Stimulated activated CD8-positive, alpha-beta memory T cell treated with anti-CD3 and anti-CD28 coated beads, Interleukin-15, amount 100 ng/mL, for 1 hour (primary cell): ENCODE measurements at regions not wholly inside any gene's neighbourhood (a gene's known extent, or its start where the extent isn't known, plus 50 kb on each side); places are given as distances from the start of the nearest gene placed in this dataset.

Experiments
- DNase-seq: peaks from one replicate; pipeline ENCODE4 v3.0.0-alpha.2; 2020; ENCODE audit warnings: low read depth

DNA sequence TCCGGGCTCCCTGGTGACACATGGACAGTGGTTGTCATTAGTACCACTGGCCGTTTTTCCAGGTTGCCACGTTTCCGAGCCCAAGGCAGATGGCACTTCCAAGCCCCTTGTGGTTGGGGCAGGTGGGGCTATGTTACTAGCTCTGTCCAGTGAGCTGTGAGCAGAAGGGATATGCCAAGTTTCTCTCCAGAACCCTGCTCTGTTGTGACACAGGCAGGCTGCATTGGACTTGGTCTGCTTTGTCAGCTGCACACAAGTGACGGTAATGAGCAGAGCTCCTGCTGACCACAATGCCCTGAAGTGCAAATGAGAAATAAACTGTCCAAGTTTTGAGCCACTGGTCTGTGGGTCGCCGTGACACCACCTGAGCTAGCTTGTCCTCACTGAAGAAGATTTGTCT lies 118.8 kb downstream of the GYPC start:
- DNase-seq: no peak

DNA sequence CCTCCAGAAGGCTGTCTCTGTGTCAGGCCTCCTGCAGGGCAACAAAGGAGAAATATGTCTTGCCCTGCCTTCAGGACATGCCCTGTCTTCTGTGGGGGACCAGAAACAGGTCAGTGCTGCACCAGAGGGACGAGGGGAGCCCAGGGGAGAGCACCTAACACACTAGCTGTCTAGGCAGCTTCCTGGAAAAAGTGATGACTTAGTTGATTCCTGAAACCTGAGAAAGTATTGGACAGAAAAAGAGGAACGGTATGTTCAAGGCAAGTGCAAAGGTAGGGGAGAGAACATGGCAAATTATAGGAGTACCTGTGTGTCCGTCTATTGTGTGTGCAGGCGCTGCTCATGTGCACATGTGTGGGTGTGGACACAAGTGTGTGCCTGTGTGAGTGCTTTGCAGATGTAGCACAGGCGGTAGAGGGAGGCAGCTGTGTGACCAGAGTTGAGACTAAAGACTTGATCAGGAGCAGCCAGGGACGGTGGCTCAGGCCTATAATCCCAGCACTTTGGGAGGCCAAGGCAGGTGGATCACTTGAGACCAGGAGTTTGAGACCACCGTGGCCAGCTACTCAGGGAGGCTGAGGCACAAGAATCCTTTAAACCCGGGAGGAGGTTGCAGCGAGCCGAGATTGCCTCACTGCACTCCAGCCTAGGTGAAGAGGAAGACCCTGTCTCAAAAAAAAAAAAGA lies 119.5 kb downstream of the GYPC start:
- DNase-seq: no peak

DNA sequence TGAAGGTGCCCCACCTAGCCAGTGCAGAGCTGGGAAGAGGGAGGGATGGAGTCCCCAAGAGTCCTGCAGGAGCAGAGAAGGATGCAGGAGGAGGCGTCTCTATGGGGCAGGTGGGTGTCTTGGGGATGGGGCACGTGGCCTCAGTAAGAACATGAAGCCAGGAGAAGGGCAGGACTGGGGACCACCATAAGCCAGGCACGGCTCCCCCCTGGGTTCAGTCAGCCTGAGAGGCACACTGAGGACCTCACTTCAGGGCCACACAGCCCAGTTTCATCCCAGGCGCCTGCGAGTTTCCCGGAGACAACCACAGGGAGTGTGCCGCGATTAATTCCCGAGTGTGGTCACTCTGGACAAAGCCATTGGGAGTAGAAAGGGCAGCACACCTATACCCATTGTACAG lies 120.3 kb downstream of the GYPC start:
- no peak for DNase-seq

DNA sequence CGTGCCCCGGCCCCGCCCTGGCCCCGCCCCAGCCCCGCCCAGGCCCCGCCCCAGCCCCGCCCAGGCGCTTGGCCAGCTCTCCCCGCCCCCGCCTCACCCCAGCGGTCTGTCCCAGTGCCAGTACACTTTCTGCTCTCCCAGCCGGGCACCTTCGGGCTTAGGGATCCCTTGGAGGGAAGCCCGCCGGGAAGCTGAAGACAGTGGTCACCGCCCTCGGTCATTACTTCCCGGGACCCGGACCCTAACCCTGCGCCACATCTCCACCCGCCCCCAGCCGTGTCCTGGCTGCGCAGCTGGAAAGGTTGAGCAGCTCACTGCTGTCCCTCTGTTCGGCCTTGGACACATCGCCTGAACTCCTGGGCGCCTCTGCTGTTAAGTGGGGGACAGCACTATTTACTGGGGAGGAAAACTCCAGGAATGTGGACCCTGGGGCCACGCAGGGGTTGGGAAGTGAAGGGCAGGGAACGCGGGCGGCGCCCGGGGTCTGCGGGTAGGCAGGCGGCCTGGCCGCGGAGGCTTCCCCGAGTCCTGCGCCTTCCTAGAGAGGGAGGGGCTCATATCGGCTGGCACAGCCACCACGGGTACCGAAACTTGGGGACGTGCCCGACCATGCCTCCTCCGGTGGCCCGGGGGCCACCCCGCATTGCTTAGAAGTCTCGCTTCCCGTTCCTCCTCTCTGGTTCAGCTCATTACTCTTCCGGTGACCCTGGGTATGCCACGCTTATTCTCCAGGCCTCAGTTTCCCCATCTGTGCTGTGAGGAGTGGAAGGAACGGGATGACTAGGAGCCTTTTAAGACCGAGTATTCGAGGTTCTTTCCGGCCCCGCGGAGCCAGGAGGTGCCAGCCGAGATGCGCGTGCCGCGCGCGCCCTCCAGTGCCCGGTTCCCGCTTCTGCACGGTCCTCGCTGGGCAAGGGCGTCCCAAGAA lies 121.0 kb downstream of the GYPC start:
- peak; percentile 69 for DNase-seq

DNA sequence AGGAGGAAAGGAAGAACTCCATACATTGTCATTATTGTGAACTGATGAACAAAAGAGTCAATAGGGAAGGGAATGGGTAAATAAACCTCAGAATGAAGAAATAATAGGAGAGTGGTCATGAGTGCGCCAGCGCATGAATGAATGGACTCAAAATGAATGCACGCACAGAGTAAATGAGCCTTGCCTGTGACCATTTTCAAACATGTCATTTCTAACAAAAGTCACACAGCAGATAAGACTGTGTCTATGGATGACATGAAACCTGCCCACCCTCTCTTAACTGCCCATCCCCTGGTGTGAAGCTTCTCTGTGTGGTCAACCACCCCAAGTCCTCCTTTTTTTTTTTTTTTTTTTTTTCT lies 121.1 kb upstream of the TEX51 start:
- DNase-seq: no peak

DNA sequence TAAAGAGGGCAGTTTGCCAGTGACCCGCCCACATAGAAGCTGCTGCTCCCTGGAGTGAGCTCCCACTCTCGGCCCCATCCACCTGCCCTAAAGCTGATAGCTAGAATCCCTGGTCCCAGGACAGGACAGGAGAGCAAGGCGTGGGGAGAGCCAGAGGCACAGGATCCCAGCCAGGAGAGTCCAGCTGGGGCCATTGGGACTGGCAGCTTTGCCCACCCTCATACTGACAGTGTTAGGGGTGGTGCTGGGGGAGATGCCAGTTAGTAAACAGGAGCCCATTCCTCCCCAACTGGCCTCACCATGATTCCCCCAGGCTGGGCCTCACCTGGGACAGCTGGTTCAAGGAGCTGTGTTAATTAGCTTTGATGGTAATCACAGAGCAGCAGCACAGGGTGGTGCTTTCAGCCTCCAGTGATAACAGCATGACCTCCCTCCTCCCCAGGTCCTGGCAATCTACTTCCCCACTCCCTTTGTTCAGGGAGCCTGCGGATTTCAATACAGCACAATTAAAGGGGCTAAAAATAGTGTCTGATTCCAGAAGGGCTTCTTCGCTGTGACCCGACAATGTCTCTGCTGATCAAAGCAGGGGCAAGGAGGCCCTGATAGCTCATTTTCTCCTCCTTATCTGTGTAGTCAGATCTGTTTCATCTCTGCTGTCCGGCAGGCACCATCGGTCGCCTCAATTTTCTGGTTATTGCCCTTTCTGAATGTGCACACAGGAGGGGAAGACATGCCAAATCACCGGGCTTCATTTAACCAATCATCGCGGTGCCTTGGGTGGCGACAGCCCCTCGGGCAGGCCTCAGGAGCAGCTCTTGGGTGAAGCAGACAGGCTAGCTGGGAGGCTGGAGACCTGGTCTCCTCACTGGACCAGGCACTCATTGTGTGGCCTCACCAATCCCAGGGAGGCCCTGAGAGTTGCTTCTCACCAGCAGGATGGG lies 119.9 kb upstream of the TEX51 start:
- no peak for DNase-seq

DNA sequence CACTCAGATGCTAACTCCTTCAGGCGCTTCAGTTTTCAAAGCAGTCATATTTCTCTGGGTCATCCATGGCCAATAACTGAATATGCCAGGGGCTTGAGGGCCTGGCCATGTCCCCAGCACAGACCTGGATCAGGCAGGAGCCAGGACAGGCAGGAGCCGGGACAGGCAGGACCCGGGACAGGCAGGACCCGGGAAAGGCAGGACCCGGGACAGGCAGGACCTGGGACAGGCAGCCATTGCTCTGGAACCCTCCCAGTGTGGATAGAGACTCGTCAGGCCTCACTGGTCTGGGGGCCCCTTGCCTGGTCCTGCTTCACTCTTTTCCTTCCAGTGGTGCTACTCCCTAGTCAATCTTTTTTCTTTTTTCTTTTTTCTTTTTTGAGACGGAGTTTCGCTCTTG lies 117.5 kb upstream of the TEX51 start:
- no peak for DNase-seq

DNA sequence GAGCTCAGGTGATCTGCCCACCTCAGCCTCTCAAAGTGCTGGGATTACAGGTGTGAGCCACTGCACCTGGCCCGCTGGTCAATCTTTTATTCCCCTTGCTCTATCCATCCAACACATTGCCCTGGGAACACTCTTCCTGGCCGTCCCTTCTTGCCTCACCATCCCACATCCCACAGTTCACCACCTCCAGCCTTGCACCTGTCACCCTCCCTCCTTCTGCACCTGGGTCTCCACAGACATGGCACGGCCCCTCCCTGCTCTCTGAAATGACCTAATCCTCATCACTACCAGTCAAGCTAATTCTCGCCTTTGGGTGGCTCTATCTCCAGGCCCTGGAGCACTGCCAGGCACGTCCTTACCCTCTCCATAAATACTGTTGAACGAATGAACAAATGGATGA lies 116.9 kb upstream of the TEX51 start:
- no peak for DNase-seq

DNA sequence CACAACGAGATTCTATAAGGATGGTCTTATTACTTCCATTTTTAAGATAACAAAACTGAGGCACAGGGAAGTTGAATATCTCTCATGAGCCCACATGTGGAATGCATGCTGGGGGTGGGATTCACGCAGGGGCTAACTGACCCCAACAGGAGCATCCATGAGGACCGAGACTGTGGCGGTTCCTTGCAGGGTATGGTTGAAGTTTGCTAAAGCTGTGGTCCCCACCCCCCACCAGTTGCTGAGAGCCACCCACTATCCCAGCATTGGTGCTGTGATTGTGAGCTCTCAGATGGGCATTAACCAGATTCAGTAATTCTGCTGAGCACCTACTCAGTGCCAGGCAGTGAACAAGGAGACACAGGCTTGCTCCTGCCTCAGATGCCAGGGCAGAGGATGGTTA lies 116.0 kb upstream of the TEX51 start:
- DNase-seq: no peak

DNA sequence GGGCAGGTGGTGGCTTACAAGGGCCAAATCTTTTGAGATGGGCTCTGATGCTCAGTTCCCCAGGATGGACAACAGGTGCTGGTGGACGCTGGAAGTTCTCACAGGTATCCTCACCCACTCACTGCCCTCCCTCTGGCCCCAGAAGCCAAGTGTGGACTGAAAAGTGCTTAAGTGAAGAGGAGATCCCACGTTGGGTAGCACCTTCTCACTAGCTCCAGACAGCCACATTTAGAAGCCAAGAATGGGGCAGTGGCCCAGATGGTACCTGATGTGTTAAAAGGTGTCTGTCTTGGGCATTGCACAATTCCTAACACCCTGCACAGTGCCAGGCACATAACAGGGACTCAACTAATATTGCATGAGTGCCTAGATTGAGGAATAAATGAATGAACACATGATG lies 115.3 kb upstream of the TEX51 start:
- no peak for DNase-seq

DNA sequence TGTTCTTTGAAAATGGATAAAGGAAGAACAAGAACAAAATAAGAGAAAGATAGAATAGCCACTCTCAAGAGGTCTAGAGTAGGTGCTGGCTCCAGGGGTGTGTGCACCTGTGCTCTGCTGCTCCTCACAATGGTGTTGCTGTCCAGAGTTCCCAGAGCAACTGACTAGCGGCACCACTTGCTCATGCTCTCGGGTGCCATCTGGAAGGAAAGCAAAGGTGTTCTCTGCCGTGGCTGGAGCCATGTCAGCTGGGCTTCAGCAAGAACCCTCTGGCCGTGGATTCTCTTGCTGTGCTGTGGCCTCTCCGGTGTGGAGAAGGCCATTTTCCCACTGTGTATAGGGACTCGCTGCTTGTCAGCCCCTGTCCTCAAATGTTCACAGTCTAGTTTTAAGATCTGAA lies 114.6 kb upstream of the TEX51 start:
- DNase-seq: no peak

DNA sequence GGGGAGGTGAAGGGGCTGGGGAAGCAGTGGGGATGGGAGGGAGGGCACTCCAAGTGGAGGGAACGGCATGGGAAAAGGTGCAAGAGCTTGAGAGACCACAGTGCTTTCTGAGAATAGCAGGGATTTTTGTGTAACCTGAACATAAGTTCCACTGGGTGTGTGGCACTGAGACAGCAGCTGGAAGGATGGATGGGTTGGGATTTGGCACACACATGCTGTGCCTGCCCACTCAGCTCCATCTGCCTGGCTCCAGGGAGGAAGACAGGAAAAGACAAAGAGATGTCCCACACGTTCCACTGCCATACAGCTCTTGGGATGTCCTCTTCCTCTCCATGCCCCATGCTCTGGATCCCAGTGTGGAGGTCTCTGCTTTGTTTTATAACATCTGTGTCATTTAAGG lies 114.1 kb upstream of the TEX51 start:
- DNase-seq: no peak

DNA sequence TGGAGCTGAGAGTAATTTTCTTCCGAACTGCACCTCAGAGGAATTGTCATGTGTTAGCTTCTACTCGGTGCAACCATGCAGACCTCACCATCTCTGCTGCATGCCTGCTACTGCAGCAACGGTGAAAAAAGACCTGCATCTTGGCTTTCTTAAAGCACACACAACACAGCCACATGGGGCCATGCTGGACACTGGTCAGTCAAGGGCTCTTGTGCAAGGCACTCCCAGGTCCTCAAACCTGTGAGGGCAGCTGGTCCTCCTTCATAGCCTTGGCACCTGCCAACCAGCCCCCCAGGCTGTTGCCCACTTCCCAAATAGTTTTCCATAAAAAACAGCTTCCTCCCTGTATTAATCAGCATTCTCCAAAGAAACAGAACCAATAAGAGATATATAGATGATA lies 113.5 kb upstream of the TEX51 start:
- DNase-seq: no peak

DNA sequence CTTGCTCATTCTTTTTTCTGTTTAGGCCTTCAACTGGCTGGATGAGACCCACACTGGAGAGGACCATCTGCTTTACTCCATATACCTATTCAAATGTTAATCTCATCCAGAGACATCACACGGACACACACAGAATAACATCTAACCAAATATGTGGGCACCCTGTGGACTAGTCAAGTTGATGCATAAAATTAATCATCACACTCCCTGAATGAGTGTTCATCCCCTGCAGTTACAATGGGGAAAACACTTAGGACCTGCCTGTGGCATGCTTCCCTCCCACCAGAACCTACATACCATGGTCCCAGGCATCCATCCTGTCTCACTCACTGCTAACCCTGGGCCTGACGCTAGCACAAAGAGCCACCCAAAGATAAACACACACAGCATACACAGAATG lies 112.8 kb upstream of the TEX51 start:
- no peak for DNase-seq

DNA sequence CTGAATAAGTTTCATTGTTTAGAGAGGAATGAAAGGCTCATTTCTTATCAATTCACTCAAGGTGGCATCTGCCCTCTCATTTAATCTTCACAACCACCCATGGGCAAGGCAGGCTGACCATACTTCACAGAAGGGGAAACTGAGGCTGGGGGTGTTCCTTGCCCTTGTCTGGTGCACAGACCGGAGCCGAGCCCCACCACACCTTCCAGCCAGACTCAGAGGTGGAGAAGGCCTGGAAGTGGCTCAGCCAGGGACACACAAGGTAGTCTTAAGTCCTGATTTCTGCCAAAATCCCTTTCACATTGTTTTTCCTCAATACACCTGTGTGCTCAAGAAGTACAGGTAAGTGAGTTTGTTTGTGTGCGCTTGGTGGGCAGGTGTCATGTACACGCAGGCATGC lies 111.9 kb upstream of the TEX51 start:
- no peak for DNase-seq

DNA sequence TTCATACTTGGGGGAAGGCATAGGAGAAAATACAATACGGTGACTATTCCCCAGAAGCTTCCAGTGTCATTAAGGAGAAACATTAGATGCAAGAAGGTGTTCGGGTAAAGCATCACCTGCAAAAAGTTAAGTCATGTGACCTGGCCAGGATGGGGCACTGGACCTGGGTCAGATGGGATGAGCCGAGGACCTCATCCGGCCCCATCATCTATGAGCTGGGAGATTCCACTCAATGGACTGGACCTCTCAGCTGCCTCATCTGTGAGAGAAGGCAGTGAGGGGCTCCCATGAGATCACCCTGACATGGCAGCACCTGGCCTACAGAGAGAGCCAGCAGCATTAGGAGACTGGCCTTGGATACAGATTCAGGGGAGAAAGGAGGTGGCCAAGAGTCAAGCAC lies 111.4 kb upstream of the TEX51 start:
- DNase-seq: no peak

DNA sequence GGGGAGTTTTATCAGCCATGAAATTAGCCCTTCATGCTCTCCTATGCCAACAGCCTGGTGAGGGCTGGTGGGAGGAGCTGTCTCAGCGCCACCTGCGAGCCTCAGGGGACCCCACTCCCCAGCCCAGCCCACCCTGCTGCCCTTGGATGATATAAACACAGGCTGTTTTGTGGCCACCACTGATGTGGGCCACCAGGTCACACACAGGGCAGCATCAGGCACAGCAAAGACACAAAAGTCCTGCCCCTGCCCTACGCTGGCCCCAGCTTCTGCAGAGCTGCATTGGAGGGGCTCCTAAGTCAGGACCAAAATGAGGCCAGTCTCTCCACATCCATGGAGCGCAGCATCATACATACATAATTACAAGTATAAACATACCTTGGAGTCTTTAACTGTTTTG lies 110.6 kb upstream of the TEX51 start:
- no peak for DNase-seq

DNA sequence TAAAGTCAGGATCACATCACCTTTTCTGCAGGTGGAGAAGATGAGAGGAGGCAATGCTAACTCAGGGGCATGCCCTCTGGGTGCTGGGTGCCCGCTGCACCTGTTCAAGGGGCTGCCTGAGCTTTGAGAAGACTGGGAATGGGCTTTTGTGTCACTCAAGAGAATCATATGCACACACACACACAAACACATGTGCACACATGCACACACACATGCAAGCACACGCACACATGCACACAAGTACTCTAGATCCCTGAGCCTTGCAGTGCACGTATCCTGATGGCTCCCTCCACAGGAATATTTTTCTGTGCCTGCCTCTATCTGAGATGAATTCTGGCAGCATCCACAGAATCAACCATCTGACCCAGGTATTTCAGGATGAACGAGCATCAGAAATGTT lies 110.0 kb upstream of the TEX51 start:
- DNase-seq: no peak

DNA sequence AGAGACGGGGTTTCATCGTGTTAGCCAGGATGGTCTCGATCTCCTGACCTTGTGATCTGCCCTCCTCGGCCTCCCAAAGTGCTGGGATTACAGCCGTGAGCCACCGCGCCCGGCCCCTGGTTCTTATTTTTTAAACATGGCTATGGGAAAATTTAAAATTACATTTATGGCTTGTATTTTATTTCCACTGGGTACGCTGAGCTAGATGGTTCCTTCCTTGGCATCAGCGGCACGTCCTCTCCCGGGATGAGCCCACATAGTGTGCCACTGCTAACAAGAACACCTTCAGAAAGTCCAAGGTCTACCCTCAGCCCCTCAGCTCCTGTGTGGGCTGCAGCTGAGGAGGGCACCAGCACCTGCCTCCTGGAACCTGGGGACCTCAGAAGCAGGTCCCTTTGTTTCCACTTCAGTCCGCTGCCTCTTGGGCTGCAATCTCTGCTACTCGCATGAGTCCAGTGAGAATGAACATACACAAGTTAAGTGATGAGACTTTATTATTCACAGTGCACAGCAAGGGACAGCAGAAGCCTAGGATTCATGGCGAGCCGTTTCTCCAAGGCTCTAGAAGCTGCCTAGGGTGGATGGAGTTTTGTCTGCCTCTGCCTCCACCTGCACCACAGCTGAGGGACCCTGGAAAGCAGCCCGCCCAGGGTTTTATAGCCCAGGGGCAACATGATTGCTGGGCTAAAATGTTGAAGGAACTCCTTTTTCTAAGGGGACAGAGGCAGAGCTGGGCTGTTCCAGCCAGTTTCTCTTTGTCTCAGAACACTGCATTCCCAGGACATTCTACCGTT lies 107.5 kb upstream of the TEX51 start:
- no peak for DNase-seq

DNA sequence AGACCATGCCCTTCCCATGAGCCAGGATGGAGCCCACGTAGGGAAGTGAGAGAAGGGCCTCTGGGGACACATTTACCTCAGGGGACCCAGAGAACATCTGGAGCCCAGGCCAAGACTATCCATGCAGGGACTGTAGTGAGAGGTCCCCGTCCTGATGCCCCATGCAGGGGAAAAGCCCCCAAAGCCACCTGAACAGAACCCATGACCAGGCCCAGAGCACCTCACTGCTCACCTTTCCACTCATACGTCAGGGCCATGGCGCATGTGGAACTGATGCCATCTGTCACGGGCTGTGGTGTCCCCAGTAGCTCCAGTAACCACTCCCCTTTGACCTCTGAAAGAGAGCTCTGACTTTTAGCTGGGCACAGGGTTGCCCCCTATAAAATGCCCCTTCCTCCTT lies 106.5 kb upstream of the TEX51 start:
- no peak for DNase-seq

DNA sequence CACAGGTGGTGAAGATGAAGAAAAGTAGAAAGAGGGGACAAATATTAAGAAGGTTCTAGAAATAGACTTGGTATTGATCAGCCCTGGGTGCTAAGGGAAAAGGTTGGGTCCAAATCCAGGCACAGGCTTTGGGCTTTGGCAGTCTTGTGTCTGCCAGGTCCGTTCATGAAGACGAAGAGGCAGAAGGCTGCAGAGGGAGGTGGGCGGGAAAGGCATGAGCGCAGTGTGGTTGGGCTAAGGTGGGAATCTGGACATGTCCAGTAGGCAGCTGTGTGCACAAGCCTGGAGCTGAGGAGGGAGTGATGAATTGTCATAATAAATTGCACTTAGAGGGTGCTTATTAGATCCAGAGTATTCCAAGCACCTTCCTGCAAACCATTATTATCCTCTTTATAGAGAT lies 105.7 kb upstream of the TEX51 start:
- DNase-seq: no peak
